Neural cell (in vitro differentiated cells): ENCODE measurements at regions not wholly inside any gene's neighbourhood (a gene's known extent, or its start where the extent isn't known, plus 50 kb on each side); places are given as distances from the start of the nearest gene placed in this dataset.

Experiments used
- CTCF ChIP-seq: fragments of 450-650 bp; IDR thresholded peaks from 2 replicates; pipeline ENCODE4 v1.5.1; 2014; ENCODE audit warnings: antibody characterized with exemption, mild to moderate bottlenecking, moderate library complexity; ENCODE audit not compliant: poor library complexity, severe bottlenecking
- EP300 ChIP-seq: fragments of 450-650 bp; conservative IDR thresholded peaks from 2 replicates; pipeline ENCODE4 v1.6.1; 2014; ENCODE audit warnings: antibody characterized with exemption, mild to moderate bottlenecking, moderate library complexity; ENCODE audit not compliant: poor library complexity, severe bottlenecking
- MXI1 ChIP-seq: fragments of 450-650 bp; conservative IDR thresholded peaks from 2 replicates; pipeline ENCODE4 v1.6.1; 2014; ENCODE audit warnings: antibody characterized with exemption, mild to moderate bottlenecking; ENCODE audit not compliant: poor library complexity, severe bottlenecking
- POLR2AphosphoS5 ChIP-seq: IDR thresholded peaks from 2 replicates; pipeline ENCODE4 v1.6.1; 2012
- RAD21 ChIP-seq: fragments of 450-650 bp; conservative IDR thresholded peaks from 2 replicates; pipeline ENCODE4 v1.6.1; 2014; ENCODE audit warnings: antibody characterized with exemption, mild to moderate bottlenecking, moderate library complexity
- SMC3 ChIP-seq: fragments of 450-650 bp; conservative IDR thresholded peaks from 2 replicates; pipeline ENCODE4 v1.6.1; 2014; ENCODE audit warnings: antibody characterized with exemption, mild to moderate bottlenecking, moderate library complexity; ENCODE audit not compliant: poor library complexity

GRCh38 chr9:73719660-73720059 is 568.0 kb downstream of the ANXA1 start:
- TF ChIP-seq SMC3 (no peak), POLR2AphosphoS5 (no peak), CTCF (no peak), MXI1 (no peak), EP300 (no peak), RAD21 (no peak)
